Activated CD8-positive, alpha-beta T cell treated with anti-CD3 and anti-CD28 coated beads for 36 hours (primary cell): ENCODE measurements at regions not wholly inside any gene's neighbourhood (a gene's known extent, or its start where the extent isn't known, plus 50 kb on each side); places are given as distances from the start of the nearest gene placed in this dataset.

ENCODE experiments used
- ATAC-seq: fragments of 200-7000 bp; cut with Tn5 transposase; one replicate; pipeline ENCODE4 v1.10.0; 2021; ENCODE audit warnings: mild to moderate bottlenecking, moderate library complexity
- CTCF ChIA-PET: fragments of 350-600 bp; sonication (Branson Sonifier 250); formaldehyde crosslinking; loops from one replicate; lab custom pipeline; 2021; ENCODE audit warnings: antibody characterized with exemption; lab: Charles Lee
- POLR2A ChIA-PET: fragments of 350-600 bp; sonication (Branson Sonifier 250); formaldehyde crosslinking; loops from one replicate; lab custom pipeline; 2021; ENCODE audit warnings: antibody characterized with exemption; lab: Charles Lee
- DNase-seq: peaks from one replicate; pipeline ENCODE4 v3.0.0-alpha.2; 2020
- H3K27ac Mint-ChIP-seq: one replicate; pipeline ENCODE4 v1.8.0; 2021; ENCODE audit warnings: mild to moderate bottlenecking, mixed read lengths
- H3K27me3 Mint-ChIP-seq: one replicate; pipeline ENCODE4 v1.8.0; 2021; ENCODE audit warnings: mixed read lengths
- H3K36me3 Mint-ChIP-seq: one replicate; pipeline ENCODE4 v1.8.0; 2021; ENCODE audit warnings: low read depth, mixed read lengths
- H3K4me1 Mint-ChIP-seq: one replicate; pipeline ENCODE4 v1.8.0; 2021; ENCODE audit warnings: low read depth, mixed read lengths
- H3K4me3 Mint-ChIP-seq: one replicate; pipeline ENCODE4 v1.8.0; 2021; ENCODE audit warnings: mild to moderate bottlenecking, moderate library complexity, mixed read lengths
- H3K9me3 Mint-ChIP-seq: one replicate; pipeline ENCODE4 v1.8.0; 2021; ENCODE audit warnings: mixed read lengths
- CTCF ChIP-seq: fragments of 200-600 bp; IDR thresholded peaks from one replicate; pipeline ENCODE4 v1.8.0; 2022; ENCODE audit warnings: antibody characterized with exemption, mild to moderate bottlenecking
- intact Hi-C: fragments of 100-400 bp; cut with micrococcal nuclease; formaldehyde crosslinking; loops from one replicate; pipeline ENCODE4 v1.10.0; 2022

- DNase-seq = no peak
- H3K27ac Mint-ChIP-seq = no peak overlapping the region
- ChIA-PET CTCF (no interaction called here), POLR2A (no interaction called here)
- H3K4me1 Mint-ChIP-seq = no peaks in the 10 kb centered on the region
- H3K9me3 Mint-ChIP-seq = no peaks in the 10 kb centered on the region
- H3K4me3 Mint-ChIP-seq = no peak overlapping the region
- TF ChIP-seq CTCF = no peak
- no peaks in the 10 kb centered on the region for H3K27me3 Mint-ChIP-seq
- H3K36me3 Mint-ChIP-seq = no peaks in the 10 kb centered on the region
- no peak for ATAC-seq
- intact Hi-C loops = no loop called here
Measured at GRCh38 chr2:180513389-180513788, 467.0 kb upstream of the UBE2E3 start.

- ChIA-PET POLR2A (no interaction called here), CTCF (no interaction called here)
- Mint-ChIP-seq H3K36me3 (no peaks in the 10 kb centered on the region), H3K27me3 (no peaks in the 10 kb centered on the region), H3K9me3 (no peaks in the 10 kb centered on the region), H3K4me1 (no peaks in the 10 kb centered on the region), H3K27ac (no peak overlapping the region), H3K4me3 (no peak overlapping the region)
- DNase-seq (no peak), ATAC-seq (no peak)
- no peak for TF ChIP-seq CTCF
- intact Hi-C loops = no loop called here
Measured at GRCh38 chr2:180508458-180508857, 471.9 kb upstream of the UBE2E3 start.

- POLR2A ChIA-PET = no interaction called here
- Mint-ChIP-seq H3K9me3 (no peaks in the 10 kb centered on the region), H3K36me3 (no peaks in the 10 kb centered on the region)
Measured at GRCh38 chr2:180507028-180507427, 473.4 kb upstream of the UBE2E3 start.

GRCh38 chr2:180505203-180505602, 475.2 kb upstream of the UBE2E3 start:
- POLR2A ChIA-PET = no interaction called here
- no peak for TF ChIP-seq CTCF
- Mint-ChIP-seq H3K9me3 (no peaks in the 10 kb centered on the region), H3K4me1 (no peaks in the 10 kb centered on the region), H3K27ac (no peak overlapping the region), H3K4me3 (no peak overlapping the region), H3K27me3 (no peaks in the 10 kb centered on the region), H3K36me3 (no peaks in the 10 kb centered on the region)
- intact Hi-C loops = no loop called here
- no peak for DNase-seq
- ATAC-seq = no peak
- CTCF ChIA-PET = no interaction called here

More at GRCh38 chr2:180507028-180507427, 473.4 kb upstream of the UBE2E3 start:
- H3K4me1 Mint-ChIP-seq = no peaks in the 10 kb centered on the region
- CTCF ChIA-PET = no interaction called here
- intact Hi-C loops = no loop called here
- TF ChIP-seq CTCF = no peak
- no peak overlapping the region for H3K27ac Mint-ChIP-seq
- no peaks in the 10 kb centered on the region for H3K27me3 Mint-ChIP-seq
- no peak overlapping the region for H3K4me3 Mint-ChIP-seq
- ATAC-seq (no peak), DNase-seq (no peak)

GRCh38 chr2:180497621-180498152, 482.7 kb upstream of the UBE2E3 start:
- H3K27me3 Mint-ChIP-seq = no peaks in the 10 kb centered on the region

More at GRCh38 chr2:180497621-180498152, 482.7 kb upstream of the UBE2E3 start:
- no peak for ATAC-seq
- no peaks in the 10 kb centered on the region for H3K36me3 Mint-ChIP-seq
- ChIA-PET CTCF (no interaction called here), POLR2A (no interaction called here)
- no peak for TF ChIP-seq CTCF
- H3K4me1 Mint-ChIP-seq = no peaks in the 10 kb centered on the region
- no peak overlapping the region for H3K4me3 Mint-ChIP-seq
- peaks cover 5% of the 10 kb centered on the region for H3K9me3 Mint-ChIP-seq
- intact Hi-C loops = no loop called here
- no peak for DNase-seq
- H3K27ac Mint-ChIP-seq = no peak overlapping the region
